Chondrocyte (in vitro differentiated cells): ENCODE measurements at regions not wholly inside any gene's neighbourhood (a gene's known extent, or its start where the extent isn't known, plus 50 kb on each side); places are given as distances from the start of the nearest gene placed in this dataset.

Experiments used
- DNase-seq: peaks from one replicate; pipeline ENCODE4 v3.0.0; 2021; ENCODE audit warnings: mixed read lengths, low spot score
- H3K27ac Mint-ChIP-seq: one replicate; pipeline ENCODE4 v1.8.0; 2021; ENCODE audit warnings: mild to moderate bottlenecking, moderate library complexity, mixed read lengths; ENCODE audit not compliant: unreplicated experiment
- H3K27me3 Mint-ChIP-seq: 2 replicates; pipeline ENCODE4 v1.8.0; 2021; ENCODE audit warnings: low read depth, mixed read lengths
- H3K36me3 Mint-ChIP-seq: 2 replicates; pipeline ENCODE4 v1.8.0; 2021; ENCODE audit warnings: low read depth, mixed read lengths
- H3K4me1 Mint-ChIP-seq: 2 replicates; pipeline ENCODE4 v1.8.0; 2021; ENCODE audit warnings: low read depth, mild to moderate bottlenecking, mixed read lengths
- H3K4me3 Mint-ChIP-seq: one replicate; pipeline ENCODE4 v1.8.0; 2021; ENCODE audit warnings: mild to moderate bottlenecking, moderate library complexity, mixed read lengths; ENCODE audit not compliant: unreplicated experiment
- H3K9me3 Mint-ChIP-seq: 2 replicates; pipeline ENCODE4 v1.8.0; 2021; ENCODE audit warnings: low read depth, mixed read lengths
- CTCF ChIP-seq: fragments of 200-600 bp; sonication (generic); IDR thresholded peaks from 2 replicates; pipeline ENCODE4 v1.5.0; 2021; ENCODE audit warnings: antibody characterized with exemption, mild to moderate bottlenecking, moderate library complexity

GRCh38 chr3:25171118-25171807 lies 256.8 kb upstream of the RARB start:
- Mint-ChIP-seq H3K9me3 (peaks cover 13% of the 10 kb centered on the region), H3K36me3 (peaks cover 3% of the 10 kb centered on the region), H3K27me3 (no peaks in the 10 kb centered on the region), H3K4me1 (peaks cover 9% of the 10 kb centered on the region), H3K27ac (no peak overlapping the region), H3K4me3 (no peak overlapping the region)
- DNase-seq = no peak
- no peak for TF ChIP-seq CTCF

GRCh38 chr3:25171897-25172296 lies 256.2 kb upstream of the RARB start:
- no peak overlapping the region for H3K27ac Mint-ChIP-seq
- peaks cover 13% of the 10 kb centered on the region for H3K9me3 Mint-ChIP-seq
- TF ChIP-seq CTCF = no peak
- H3K4me1 Mint-ChIP-seq = peaks cover 9% of the 10 kb centered on the region
- DNase-seq = no peak
- peaks cover 3% of the 10 kb centered on the region for H3K36me3 Mint-ChIP-seq
- no peak overlapping the region for H3K4me3 Mint-ChIP-seq
- no peaks in the 10 kb centered on the region for H3K27me3 Mint-ChIP-seq

DNA sequence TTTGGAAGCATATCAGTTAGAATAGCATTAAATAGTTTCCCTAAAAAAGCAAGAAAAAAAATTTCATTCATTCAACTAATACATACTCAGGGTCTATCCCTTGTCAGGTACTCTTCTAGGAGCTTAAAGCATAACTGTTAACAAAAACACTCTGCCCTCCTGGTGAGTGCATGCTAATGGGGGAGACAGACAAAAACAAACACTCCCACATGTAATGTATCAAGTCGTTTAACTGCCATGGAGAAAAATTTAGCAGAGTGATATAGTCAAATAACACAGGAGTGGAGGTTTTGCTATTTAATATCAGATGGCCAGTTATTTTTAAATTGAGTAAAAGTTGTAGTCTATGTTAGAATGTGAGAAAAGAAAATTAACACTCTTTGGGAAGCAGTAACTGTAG lies 254.5 kb upstream of the RARB start:
- peaks cover 11% of the 10 kb centered on the region for H3K4me1 Mint-ChIP-seq
- no peak for TF ChIP-seq CTCF
- no peak overlapping the region for H3K27ac Mint-ChIP-seq
- no peaks in the 10 kb centered on the region for H3K27me3 Mint-ChIP-seq
- no peak for DNase-seq
- H3K4me3 Mint-ChIP-seq = no peak overlapping the region
- H3K9me3 Mint-ChIP-seq = peaks cover 6% of the 10 kb centered on the region
- peaks cover 3% of the 10 kb centered on the region for H3K36me3 Mint-ChIP-seq

DNA sequence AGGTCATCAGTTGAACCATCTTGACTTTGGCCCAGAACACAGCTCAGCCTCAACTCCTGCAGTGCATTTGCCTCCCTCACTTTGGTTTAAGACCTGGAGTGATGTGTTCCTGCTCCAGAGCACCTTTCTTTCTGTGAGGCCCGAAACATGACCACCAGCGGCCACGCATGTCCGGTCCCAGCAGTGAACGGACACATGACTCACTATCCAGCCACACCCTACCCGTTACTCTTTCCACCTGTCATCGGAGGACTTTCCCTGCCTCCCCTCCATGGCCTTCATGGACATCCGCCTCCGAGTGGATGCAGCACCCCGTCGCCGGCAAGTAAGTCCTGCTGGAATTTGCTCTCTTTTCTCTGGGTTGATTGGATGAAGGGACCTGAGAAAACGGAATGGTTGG lies 253.8 kb upstream of the RARB start:
- Mint-ChIP-seq H3K4me3 (no peak overlapping the region), H3K4me1 (peaks cover 11% of the 10 kb centered on the region), H3K36me3 (no peaks in the 10 kb centered on the region), H3K9me3 (no peaks in the 10 kb centered on the region), H3K27me3 (no peaks in the 10 kb centered on the region), H3K27ac (no peak overlapping the region)
- no peak for TF ChIP-seq CTCF
- no peak for DNase-seq

GRCh38 chr3:25177041-25177440 lies 251.0 kb upstream of the RARB start:
- no peak overlapping the region for H3K4me3 Mint-ChIP-seq
- DNase-seq = no peak
- H3K9me3 Mint-ChIP-seq = no peaks in the 10 kb centered on the region
- no peaks in the 10 kb centered on the region for H3K27me3 Mint-ChIP-seq
- peaks cover 11% of the 10 kb centered on the region for H3K4me1 Mint-ChIP-seq
- TF ChIP-seq CTCF = no peak
- H3K27ac Mint-ChIP-seq = no peak overlapping the region
- no peaks in the 10 kb centered on the region for H3K36me3 Mint-ChIP-seq
